ENCODE measurements at regions not wholly inside any gene's neighbourhood (a gene's known extent, or its start where the extent isn't known, plus 50 kb on each side); places are given as distances from the start of the nearest gene placed in this dataset.

DNA sequence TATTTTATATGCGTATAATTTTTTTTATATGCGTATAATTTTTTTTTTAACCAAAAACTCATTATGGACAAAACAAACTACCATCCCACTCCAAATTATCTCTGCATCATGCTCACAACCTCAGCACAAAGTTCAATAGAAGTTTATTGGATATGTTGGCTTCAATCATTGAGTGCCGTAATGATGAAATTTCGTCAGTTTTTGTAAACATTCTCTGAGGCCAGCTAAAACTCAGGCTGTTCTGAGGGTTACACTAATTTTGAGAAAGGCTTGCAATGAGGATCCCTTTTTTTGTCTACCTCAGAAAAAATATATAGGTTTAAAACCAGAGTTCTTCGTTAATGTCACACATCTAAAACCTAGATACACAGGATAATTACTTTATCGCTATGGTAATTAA is 1253.2 kb downstream of the EFNA5 start:
- H3K27ac ChIP-seq: no peak overlapping the region
- TF ChIP-seq CTCF (conservative IDR thresholded peaks at IDR 0.05): no peak

DNA sequence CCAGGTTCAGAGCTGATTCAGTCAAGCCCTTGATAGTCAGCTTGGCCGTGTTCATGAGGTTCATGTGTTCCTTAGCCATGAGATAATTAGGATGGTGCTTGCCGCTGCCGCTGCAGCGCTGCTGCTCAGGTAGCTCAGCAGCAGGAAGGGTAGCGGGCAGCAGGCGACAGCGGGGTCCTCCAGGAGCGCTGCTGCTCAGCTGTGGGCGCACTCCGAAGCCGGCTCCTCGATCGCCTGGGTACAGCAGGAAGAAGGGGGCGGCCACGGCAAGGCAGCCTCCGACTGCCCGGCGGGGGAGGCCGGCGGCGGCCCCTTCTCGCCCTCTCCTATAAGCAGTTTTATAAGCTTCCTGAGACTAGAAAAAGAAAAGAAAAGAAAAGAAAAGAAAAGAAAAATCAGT is 1253.6 kb downstream of the EFNA5 start:
- H3K27ac ChIP-seq: no peak overlapping the region
- TF ChIP-seq CTCF (conservative IDR thresholded peaks at IDR 0.05): no peak

- H3K27ac ChIP-seq: no peak overlapping the region
- no peak for TF ChIP-seq CTCF (conservative IDR thresholded peaks at IDR 0.05)
Measured at GRCh38 chr5:106415541-106415940, 1255.2 kb downstream of the EFNA5 start.

DNA sequence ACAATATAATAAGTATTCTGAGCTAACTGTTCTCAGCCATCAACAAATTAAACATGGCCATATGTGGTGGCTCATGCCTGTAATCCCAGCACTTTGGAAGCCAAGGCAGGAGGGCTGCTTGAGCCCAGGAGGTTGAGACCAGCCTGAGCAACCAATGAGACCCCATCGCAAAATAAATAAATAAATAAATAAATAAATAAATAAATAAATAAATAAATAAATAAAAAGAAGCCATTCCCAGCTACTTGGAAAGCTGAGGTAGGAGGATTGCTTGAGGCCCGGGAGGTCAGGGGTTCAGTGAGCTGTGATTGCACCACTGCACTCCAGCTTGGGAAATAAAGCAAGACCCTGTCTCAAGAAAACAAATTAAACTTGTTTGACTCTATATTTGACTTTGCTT is 1256.4 kb downstream of the EFNA5 start:
- no peak overlapping the region for H3K27ac ChIP-seq
- no peak for TF ChIP-seq CTCF (conservative IDR thresholded peaks at IDR 0.05)

DNA sequence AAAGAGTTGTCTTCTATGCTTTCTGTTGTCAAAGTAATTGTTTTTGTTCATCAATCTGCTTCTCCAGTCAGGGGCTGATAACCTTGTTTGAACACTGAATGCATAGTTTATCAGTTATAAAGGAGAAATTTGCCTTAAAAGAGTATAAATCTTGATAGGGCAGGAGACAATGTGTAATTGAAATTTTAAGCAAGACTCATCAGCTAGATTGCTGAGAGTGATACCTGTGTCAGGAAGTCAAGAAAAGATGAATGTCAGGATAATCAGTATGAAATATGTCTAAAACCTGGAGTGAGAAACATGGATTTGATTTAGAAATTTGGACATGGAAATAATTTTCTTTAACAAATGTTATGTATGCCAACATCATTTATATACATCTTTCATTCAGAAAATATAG is 1258.1 kb downstream of the EFNA5 start:
- no peak overlapping the region for H3K27ac ChIP-seq
- TF ChIP-seq CTCF (conservative IDR thresholded peaks at IDR 0.05): no peak

GRCh38 chr5:106408570-106408969 is 1262.2 kb downstream of the EFNA5 start:
- no peak for TF ChIP-seq CTCF (conservative IDR thresholded peaks at IDR 0.05)
- no peak overlapping the region for H3K27ac ChIP-seq

DNA sequence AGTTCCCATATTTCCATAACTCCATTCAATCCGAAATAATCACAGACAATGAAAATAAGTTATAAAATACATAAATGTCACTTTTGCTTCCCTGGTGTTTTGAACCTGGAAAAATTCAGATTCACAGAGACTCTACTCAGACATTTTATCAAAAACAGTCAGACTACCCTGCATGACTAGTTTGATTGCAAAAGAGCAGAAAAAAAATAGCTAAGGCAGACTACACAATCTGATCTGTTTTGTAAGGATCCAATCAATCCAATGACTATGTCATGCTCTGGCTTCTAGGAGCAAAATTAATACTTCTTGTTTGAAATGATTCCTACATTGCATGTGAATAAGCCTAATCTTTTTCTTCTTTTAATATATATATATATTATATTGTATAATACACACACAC is 1262.6 kb downstream of the EFNA5 start:
- H3K27ac ChIP-seq: no peak overlapping the region
- no peak for TF ChIP-seq CTCF (conservative IDR thresholded peaks at IDR 0.05)

DNA sequence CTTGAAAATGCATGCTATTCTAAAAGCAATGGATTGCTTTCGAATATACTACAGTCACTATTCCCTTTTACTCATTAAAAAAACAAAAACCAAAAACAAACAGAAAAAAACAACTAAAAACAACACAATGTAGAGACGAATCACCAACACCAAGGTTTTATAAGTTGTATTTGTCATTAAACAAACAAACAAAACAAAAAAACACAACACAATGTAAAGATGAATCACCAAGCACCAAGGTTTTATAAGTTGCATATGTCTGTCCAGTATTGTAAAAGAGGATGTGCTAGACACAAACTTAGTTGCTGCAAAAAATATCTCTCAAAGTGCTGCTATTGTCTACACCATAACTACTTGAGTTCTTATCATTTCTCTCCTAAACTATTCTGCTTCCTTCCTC is 1269.2 kb downstream of the EFNA5 start:
- TF ChIP-seq CTCF (conservative IDR thresholded peaks at IDR 0.05): no peak
- H3K27ac ChIP-seq: no peak overlapping the region

All from VCaP (cell line).